Fibroblast of upper back skin (primary cell): ENCODE measurements at regions not wholly inside any gene's neighbourhood (a gene's known extent, or its start where the extent isn't known, plus 50 kb on each side); places are given as distances from the start of the nearest gene placed in this dataset.
A peak's percentile ranks its signal among the peaks of the same experiment; 100 is the strongest.
"Not testable (repeated sequence)": the region's sequence is repeated elsewhere in the genome, so short reads cannot be mapped to it uniquely, and the experiment has no call there.

Experiments used
- DNase-seq: peaks from one replicate; pipeline ENCODE4 v3.0.0-alpha.2; 2013

DNA sequence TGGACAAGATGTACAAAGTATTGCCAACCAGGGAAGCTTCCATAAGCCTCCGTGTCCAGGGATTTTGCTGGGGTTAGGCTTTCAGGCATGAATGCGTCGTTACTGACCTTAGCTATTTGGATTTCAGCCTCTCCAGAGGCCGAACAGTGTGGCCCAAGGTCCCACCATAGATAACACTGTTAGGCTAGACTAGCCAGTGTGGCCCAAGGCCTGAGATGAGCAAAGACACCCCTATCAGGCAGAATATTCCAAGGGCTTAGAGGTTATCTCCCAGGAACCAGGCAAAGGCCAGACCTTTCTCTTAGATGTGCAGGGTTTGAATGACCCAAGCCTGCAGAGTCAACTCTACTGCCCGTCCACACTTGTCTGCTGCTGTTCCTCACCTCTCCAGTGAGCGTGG, 131.7 kb upstream of the NDUFV2 start:
- DNase-seq = no peak

DNA sequence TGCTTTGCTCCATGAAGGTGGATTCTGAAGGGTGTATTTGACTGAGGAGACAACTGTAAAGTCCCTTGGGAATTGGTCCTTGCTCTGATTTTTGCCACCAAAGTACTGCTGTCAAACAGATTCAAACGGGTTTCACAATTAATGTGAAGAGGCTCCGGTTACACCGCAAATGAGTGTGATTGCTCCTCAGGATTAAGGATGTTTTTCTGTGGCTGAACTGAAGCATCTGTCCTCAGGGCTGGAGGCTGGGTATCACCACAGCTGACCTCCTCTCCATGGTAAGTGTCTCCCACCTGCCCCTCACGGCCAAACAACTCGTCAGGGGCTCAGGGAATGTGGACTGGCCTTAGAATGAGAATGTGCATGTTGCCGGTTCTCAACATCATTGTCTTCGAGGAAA, 130.4 kb upstream of the NDUFV2 start:
- no peak for DNase-seq

DNA sequence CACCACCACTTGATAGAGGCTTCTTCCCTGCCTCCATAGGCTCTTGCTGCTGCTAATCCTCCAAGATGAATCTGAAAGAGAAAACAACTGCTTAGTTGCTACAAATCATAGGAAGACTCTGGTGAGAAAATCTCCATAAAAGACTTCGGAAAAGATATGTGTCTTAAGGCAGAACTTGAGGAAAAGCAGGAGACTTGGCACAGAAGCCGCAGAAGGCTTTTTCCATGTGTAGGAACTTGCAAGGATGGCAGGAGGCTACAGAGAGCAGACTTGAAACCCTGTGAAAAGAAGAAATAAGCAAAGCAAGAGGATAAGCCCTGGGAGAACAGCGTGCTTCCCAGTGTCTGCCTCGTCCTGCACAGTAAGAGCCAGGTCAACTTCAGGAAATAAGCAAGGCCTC, 128.2 kb upstream of the NDUFV2 start:
- no peak for DNase-seq

DNA sequence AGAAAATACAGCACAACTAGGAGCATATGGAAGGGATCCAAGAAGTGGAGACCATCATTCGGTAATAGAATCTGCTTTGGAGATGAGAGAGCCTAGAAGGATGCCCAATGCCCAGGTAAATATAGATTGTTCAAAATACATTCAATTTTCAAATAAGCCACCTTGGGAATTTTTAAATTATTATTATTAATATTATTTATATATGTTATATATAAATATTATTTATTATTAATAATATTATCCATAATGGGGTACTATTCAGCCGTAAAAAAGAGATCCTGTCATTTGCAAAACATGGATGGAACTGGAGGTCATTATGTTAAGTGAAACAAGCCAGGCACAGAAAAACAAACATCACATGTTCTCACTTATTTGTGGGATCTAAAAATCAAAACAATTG, 127.8 kb upstream of the NDUFV2 start:
- no peak for DNase-seq

DNA sequence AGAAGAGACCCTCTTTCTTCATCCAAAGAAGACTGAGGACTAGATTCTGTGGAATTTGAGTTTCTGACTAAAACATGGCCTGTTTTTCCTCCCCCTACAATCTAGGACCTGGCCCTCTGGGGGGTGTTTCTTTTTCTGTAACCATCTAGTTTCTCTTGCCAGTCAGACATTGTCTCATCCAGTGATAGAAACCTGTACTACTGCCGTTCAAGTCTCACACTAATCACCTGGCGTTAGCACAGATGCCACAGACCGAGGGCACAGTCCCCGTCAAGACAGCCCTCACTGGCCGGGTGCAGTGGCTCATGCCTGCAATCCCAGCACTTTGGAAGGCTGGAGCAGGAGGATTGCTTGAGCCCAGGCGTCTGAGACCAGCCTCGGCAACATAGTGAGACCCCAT, 126.9 kb upstream of the NDUFV2 start:
- no peak for DNase-seq

DNA sequence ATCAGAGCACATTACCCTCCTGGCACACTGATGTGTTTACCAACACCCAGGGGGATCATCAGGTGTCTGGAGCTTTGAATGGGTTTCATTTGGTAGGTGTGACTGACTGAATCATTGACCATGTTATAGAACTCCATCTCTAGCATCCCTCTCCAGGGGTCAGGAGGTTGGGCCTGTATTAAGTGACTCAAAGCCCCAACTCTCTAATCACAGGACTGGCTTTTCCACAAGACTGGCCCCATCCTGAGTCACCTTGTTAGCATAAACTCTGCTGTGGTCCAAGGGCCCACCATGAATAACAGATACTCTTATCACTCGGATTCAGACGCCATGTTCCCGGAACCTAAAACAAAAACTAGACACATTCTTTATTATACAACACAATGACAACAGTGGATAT, 125.9 kb upstream of the NDUFV2 start:
- no peak for DNase-seq

DNA sequence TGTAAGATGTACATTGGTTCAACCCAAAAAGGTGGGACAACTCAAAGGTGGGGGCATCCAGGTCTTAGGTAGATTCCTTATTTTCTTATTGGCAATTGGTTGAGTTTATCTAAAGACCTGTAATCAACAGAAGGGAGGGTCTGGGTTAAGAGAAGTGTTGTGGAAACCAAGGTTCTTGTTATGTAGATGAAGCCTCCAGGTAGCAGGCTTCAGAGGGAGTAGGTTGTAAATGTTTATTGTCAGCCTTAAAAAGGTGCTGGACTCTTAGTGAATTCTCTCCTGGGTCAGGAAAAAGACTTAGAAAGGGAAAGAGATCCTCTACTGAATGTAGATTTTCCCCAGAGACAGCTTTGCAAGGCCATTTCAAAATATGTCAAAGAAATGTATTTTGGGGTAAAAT, 125.3 kb upstream of the NDUFV2 start:
- DNase-seq = no peak

DNA sequence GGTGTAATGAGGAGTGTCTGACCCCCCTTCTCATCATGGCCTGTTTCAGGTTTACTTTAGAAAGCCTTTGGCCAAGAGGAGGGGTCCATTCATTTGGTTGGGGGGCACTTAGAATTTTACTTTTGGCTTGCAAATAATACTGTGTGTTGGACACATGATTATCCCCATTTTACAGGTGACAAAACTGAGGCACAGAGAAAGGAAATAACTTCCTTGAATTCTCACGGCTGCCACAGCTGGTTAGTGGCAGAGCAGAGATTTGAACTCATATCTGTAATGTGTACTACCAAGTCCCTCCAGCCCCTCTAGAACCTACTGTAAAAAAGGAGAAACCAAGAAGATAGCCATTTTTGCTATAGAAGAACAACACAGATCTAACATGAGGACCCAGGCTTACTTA, 124.8 kb upstream of the NDUFV2 start:
- DNase-seq = no peak

DNA sequence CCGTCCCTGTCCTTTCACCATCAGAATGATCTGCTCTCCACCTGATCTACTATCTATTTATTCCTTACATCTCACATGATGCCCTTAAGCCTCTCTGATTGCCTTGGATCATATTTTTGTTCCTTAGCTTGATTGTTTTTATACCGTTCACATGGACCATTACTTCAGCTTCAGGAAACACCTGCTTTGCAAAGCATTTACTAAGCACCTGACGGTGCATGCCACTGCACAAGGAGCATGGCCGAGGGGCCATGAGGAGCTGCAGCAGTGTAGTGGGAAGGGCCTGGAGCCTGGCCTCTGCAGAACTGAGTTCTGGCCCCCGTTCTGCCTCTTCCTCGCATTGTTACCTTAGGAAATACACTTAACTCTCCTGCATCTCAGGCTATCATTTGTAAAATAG, 124.1 kb upstream of the NDUFV2 start:
- DNase-seq = no peak

DNA sequence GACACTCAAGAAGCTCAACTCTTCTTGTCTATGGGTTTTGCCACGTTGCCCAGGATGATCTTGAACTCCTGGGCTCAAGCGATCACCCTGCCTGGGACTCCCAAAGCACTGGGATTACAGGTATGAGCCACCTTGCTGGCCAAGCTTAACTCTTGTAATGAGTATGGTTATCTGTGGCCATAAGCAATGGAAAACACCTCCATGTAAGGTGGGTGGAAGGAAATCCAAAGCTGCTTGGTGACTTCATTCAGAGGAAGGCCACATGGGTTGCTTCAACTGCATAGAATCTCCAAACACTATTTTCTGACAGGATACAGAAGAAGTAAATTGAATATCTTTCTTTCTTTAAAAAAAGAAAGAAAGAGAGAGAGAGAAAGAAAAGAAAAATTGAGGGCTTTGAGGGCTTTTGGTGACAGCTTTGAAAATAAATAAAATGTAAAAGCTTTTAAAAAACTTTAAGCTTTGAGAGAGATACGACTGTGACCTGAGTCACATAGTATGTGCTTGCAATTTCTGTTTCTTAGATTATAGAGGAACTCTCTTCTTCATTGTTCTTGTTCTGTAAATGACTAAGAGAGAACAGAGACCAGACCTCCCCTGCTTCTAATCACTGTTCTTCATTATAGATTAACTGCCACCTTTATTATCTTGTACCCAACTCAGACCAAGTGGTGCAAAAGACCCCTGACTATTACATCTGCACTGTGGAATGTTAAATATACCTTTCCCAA, 123.1 kb upstream of the NDUFV2 start:
- DNase-seq = no peak

DNA sequence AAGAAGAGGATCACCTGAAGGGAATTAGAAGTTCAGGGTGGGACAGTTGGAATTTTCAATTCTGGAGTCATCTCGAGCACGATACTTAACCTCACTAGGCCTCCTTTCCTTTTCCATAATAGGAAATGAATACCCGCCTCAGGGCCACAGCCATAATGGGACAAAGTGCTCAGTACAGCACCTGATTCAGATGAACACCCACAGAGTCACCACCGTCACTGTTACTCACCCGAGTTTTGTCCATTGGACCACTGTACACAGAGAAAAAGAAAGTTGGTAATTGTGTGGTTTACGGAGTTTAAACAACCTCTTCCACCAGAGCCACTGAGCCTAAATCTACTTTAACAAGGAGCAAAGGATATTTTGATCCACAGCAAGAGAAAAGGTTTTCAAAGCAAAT, 122.0 kb upstream of the NDUFV2 start:
- DNase-seq = no peak

DNA sequence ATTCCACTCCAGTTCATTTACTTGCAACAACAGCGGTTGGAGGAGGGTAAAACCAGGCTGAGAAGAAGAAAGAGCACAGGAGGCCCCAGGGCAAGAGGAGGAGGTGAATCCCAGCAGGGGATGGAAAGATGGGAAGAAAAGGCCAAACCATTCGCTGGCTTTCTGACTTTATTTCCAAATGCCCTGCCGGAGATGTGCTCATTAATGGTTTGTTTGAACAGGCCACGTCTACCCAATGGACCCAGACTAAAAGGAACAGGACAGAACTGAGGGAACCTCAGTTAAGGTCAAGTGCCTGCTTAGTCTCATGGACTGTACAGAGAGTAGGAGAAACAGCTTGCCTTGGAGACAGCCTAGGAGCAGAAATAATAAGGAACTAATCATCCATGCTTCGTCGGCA, 121.6 kb upstream of the NDUFV2 start:
- DNase-seq = no peak

DNA sequence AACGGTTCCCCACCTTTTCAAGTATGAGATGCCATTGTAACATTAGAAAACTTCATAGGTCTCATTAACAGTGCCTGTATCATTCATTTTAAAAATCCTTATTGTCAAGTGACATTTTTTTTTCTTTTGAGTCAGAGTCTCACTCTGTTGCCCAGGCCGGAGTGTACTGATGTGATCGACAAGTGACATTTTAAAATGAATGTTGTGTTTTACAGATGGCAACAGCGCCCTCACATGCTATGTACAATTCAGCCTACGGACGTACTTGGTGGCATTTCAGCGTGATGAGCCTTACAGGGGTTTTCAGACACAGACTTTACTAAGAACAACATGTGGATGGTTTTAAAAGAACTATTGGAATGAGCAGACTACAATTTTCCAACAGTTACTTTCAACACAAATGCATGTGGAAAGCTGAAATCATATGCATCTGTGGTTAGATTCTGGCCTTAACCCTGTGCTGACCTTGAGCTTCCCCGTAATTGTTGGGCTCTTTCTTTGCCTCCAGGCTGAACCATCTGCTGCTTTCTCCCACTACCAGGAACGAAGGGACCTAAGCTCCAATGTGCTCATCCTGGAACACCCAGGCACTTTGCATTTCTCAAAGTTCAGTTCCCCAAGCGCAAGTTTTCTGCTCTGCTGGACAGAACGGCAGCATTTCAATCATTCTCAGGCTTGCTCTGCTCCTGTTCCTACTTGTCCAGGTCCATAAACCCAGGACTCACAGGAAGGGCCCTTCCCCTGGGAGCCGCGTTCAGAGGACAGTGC, 119.9 kb upstream of the NDUFV2 start:
- DNase-seq = peak; percentile 89

DNA sequence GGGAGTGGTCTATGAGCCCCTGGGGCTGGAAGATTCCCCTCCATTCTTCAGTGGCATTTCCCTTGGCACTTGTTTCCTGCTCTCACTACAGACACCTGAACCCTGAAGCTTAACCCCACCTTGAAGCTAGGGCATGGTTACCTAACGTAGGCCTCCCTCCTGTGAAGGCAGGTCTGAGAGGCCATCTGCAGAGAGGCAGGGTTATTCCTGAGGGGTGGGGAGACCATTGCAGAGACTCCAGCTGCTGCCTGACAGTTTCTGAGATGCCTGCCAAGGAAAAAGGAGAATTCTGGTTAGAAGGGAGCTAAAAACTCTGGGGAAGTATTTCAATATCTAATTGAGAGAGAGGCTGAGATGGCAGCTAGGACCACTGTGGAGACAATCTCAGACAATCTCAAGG, 119.3 kb upstream of the NDUFV2 start:
- no peak for DNase-seq

DNA sequence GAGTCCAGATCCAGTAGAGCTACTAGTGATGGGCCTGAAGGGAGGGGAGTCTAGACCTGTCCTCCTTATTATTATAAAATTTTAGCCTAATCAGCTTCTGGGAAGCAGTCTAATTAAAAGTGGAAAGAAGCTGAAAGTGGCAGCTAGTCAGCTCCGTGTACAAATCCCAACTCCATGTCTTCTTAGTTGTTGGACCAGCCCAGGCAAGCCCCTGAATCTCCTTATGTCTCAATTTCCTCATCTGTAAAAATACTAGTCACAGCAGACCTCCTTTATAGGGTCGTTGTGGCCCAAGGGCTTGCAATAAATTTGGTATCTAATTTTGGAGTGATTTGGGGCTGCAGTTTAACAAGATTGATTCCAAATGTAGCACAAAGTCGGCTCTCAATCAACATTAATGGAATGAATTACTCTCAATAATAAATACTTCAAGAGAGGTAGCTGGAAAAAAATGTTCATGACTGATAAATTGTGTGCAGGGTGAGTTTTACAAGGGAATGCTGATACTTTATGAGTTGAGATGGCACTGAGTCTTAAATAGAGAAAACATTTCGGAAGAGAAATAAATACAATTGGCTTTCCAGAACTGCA, 118.3 kb upstream of the NDUFV2 start:
- DNase-seq = no peak

DNA sequence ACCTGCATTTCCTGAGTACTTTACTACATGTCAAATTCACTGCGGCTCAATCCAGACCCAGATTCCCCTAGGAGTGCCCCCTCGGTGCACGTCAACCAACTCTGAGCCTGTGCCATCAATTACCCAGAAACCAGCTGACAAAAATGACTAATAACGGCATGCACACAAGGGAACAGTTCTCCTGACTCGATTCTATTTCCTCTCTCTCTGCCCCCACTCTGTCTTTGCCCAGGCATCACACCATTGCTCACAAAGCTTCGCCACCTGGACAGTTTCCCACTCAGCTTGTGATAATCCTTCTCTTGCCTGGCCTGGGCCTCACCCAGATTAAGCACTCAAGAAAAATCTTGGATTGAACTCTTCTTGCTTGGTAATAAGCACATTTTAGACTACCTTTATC, 115.3 kb upstream of the NDUFV2 start:
- peak; percentile 62 for DNase-seq

DNA sequence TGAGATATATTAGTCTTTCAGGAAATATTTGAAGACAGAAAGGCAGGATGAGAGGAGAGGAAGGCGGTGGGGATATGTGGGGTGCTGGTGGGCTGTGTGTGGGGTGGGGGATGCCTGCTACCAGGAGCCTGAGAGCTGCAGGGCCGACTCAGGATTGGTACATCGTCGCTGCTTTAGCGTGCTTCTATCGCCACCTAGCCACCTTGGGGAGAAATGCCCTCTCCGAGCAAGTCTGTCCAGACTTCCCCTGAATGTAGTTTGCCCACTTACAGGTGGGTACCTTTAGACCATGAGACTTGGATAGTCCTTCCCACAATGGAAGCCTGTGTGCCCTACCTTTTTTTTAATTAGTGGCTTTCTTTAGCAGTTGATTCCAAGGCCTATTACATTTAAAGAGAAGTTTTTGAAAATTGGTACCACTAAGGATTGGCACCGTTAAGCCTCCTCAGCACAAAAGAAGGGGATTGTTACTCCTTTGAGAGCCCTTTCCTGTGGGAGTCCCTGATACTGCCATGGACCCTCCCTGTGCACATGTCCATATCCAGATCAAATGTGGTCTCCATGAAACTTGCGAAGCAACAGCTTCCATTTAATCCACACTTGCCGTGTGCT, 114.1 kb upstream of the NDUFV2 start:
- peak; percentile 66 for DNase-seq

DNA sequence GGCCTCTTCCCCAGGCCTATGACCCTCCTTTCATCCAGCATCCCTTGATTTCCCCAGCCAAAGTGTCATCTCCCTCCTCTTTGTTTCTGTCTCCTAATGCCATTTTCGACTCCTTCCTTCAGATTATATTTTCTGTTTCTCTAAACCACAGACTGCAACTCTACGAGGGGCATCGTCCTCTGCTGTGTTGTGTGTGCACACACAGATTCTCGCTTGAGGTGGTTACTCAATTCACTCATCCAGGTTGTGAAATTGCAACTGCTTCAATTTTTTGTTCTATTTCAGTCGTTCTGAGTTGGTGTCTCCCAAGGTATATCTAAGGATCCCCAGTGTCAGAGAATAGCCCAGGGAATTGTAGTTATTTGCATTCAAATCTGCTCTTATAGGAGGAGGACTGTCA, 113.5 kb upstream of the NDUFV2 start:
- DNase-seq = no peak

DNA sequence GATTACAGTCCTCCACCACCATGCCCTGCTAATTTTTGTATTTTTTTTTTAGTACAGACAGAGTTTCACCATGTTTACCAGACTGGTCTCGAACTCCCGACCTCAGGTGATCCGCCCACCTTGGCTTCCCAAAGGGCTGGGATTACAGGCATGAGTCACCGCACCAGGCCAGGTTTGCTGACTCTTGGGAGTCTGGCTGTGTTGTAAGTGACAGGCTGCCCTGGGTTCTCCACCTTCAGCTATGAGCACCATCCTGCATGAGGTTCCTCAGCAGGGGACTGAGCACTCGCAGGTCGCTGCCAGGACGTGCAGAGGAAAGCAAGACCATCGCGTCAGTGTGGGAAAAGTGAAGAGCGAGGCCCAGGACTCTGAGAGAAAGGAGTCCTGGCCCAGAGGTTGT, 112.6 kb upstream of the NDUFV2 start:
- no peak for DNase-seq

DNA sequence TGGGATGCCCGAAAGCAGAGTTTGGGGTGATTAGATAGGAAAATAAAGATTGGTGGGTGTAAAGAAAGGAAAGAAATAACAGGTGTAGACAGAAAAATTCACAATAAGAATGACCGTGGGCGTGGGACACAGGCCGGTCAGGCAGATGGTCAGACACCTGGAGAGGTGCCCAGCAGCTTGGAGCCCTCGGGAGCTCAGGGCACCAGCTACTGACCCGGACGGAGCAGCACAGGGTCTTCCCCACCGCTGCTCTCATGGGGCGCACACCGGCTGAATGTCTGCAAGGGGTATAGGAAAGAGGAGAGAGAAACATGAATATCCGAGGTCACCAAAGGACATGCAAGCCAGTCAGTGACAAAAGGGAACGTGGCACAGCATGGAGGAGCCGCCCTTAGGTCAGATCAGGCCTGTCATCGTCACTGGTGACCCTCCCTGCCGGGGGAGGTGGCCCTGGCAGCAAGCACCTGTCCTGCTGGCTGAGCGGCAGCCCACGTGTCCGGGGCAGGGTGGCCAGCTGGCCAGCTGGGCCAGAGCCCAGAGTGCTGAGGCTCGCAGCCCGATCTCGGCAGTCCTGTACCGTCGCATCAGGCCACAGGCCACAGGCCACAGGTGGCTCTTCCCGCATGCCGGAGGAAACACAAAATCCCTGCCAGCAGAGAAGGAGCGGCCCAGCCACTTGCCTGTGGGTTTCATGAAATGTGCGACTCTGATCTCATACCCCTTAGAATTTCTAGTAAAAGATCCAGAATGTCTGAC, 112.0 kb upstream of the NDUFV2 start:
- DNase-seq = peak; percentile 58

DNA sequence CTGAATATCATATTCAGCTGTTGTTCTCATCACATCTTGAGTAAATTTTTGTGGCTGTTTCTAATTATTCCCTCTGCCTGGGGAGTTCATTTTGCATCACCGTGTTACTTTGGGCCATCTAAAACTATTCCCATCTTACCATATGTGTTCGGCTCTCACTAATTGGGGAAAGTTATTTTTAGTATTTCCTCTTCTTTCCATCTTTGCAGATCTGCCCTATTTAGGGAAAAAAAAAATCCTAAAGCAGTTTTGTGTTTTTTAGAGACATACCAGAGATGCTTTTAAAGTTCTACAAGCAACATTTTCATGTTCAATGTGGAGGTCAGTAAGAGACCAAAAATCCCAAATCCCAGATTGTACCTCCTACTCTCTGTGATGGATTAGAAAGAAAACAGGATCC, 111.3 kb upstream of the NDUFV2 start:
- DNase-seq = peak; percentile 79

DNA sequence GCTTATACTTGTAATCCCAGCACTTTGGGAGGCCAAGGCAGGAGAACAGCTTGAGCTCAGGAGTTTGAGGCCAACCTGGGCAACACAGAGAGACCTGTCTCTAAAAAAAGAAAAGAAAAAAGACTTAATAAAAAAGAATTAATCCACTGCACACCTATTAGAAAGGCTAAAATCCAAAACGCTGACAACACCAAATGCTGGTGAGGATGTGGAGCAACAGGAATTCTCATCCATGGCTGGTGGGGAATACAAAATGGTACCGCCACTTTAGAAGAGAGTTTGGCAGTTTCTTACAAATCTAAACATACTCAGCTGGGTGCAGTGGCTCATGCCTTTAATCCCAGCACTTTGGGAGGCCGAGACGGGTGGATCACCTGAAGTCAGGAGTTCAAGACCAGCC, 110.0 kb upstream of the NDUFV2 start:
- not testable (repeated sequence) for DNase-seq

DNA sequence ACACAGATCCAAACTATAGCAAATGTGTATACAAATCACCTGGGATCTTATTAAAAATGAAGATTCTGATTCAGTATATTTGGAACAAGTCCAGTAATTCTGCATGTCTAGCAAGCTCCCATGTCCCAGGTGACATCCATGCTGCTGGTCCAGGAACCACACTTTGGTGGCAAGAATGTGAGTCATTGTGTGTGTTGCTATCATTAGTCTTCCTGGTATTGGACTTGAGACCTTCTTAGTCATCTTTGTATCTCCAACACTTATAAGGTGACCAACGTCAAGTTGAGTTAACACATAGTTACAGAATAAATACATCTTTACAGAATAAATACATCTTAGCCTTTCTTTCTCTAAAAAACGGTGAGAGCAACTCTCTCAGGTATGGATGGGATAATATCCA, 107.9 kb upstream of the NDUFV2 start:
- DNase-seq = no peak
